Superior temporal gyrus (tissue), 1 donor: ENCODE measurements at regions not wholly inside any gene's neighbourhood (a gene's known extent, or its start where the extent isn't known, plus 50 kb on each side); places are given as distances from the start of the nearest gene placed in this dataset.

ENCODE experiments used
- DNase-seq: peaks from one replicate; pipeline ENCODE4 v3.0.0-alpha.2; 2016; ENCODE audit errors: extremely low spot score

GRCh38 chr2:155169317-155169716 lies 470.8 kb downstream of the KCNJ3 start:
- no peak for DNase-seq

- no peak for DNase-seq
These were observed 464.0 kb downstream of the KCNJ3 start for GRCh38 chr2:155162494-155162893.

GRCh38 chr2:155161314-155161713 lies 462.8 kb downstream of the KCNJ3 start:
- no peak for DNase-seq

GRCh38 chr2:155157711-155158110 lies 459.2 kb downstream of the KCNJ3 start:
- DNase-seq, result no peak

- no peak for DNase-seq
These were observed 458.6 kb downstream of the KCNJ3 start for GRCh38 chr2:155157065-155157464.

GRCh38 chr2:155151945-155152344 lies 453.4 kb downstream of the KCNJ3 start:
- no peak for DNase-seq

- DNase-seq, result no peak
These were observed 453.0 kb downstream of the KCNJ3 start for GRCh38 chr2:155151472-155151871.

- DNase-seq, result no peak
These were observed 447.3 kb downstream of the KCNJ3 start for GRCh38 chr2:155145758-155146229.

GRCh38 chr2:155141418-155141817 lies 442.9 kb downstream of the KCNJ3 start:
- no peak for DNase-seq

GRCh38 chr2:155125585-155126230 lies 427.2 kb downstream of the KCNJ3 start:
- DNase-seq, result no peak

GRCh38 chr2:155115846-155116245 lies 417.4 kb downstream of the KCNJ3 start:
- no peak for DNase-seq

GRCh38 chr2:155111070-155111469 lies 412.6 kb downstream of the KCNJ3 start:
- DNase-seq, result no peak

- DNase-seq, result no peak
These were observed 411.0 kb downstream of the KCNJ3 start for GRCh38 chr2:155109527-155109926.

- DNase-seq, result no peak
These were observed 401.8 kb downstream of the KCNJ3 start for GRCh38 chr2:155100261-155100660.

GRCh38 chr2:155099784-155100183 lies 401.3 kb downstream of the KCNJ3 start:
- no peak for DNase-seq

GRCh38 chr2:155095613-155096012 lies 397.1 kb downstream of the KCNJ3 start:
- no peak for DNase-seq

- no peak for DNase-seq
These were observed 381.9 kb downstream of the KCNJ3 start for GRCh38 chr2:155080373-155080772.

- DNase-seq, result no peak
These were observed 372.0 kb downstream of the KCNJ3 start for GRCh38 chr2:155070489-155070888.

GRCh38 chr2:155062922-155063258 lies 364.4 kb downstream of the KCNJ3 start:
- no peak for DNase-seq

GRCh38 chr2:155062250-155062921 lies 363.9 kb downstream of the KCNJ3 start:
- DNase-seq, result no peak

GRCh38 chr2:155060896-155061295 lies 362.4 kb downstream of the KCNJ3 start:
- no peak for DNase-seq

- DNase-seq, result no peak
These were observed 356.2 kb downstream of the KCNJ3 start for GRCh38 chr2:155054712-155055111.

GRCh38 chr2:155043097-155043496 lies 344.6 kb downstream of the KCNJ3 start:
- DNase-seq, result no peak

- no peak for DNase-seq
These were observed 336.8 kb downstream of the KCNJ3 start for GRCh38 chr2:155035308-155035707.
